Small intestine (tissue), 7 donors: ENCODE measurements at regions not wholly inside any gene's neighbourhood (a gene's known extent, or its start where the extent isn't known, plus 50 kb on each side); places are given as distances from the start of the nearest gene placed in this dataset.

Source experiments
- DNase-seq, 2 donors: peaks; one replicate each; pipeline versions ENCODE4 v3.0.0 to v3.0.0-alpha.2; 2013
- FAIRE-seq: peaks from 2 replicates; lab custom pipeline; 2012; peaks lifted over from hg19 to GRCh38; lab: Jason Lieb, UNC
- H3K27ac ChIP-seq, 3 donors: one replicate each; pipeline ENCODE4 v1.5.1; 2013; ENCODE audit warnings: low read length in 2 of 3, mild to moderate bottlenecking in 2 of 3, control low read depth in 1 of 3, inconsistent platforms in 1 of 3, low read depth in 1 of 3, moderate library complexity in 1 of 3
- H3K27me3 ChIP-seq, 3 donors: one replicate each; pipeline ENCODE4 v1.6.1; 2013; ENCODE audit warnings: low read length in 3 of 3, inconsistent platforms in 1 of 3; ENCODE audit not compliant: control insufficient read depth in 3 of 3, insufficient read depth in 3 of 3
- H3K36me3 ChIP-seq, 3 donors: one replicate each; pipeline ENCODE4 v1.6.1; 2013; ENCODE audit warnings: low read length in 3 of 3, inconsistent platforms in 1 of 3, low read depth in 1 of 3, mild to moderate bottlenecking in 1 of 3, moderate library complexity in 1 of 3; ENCODE audit not compliant: control insufficient read depth in 3 of 3, insufficient read depth in 2 of 3
- H3K4me1 ChIP-seq, 3 donors: one replicate each; pipeline ENCODE4 v1.6.1; 2013; ENCODE audit warnings: low read length in 2 of 3, inconsistent platforms in 1 of 3, low read depth in 1 of 3, mild to moderate bottlenecking in 1 of 3, moderate library complexity in 1 of 3; ENCODE audit not compliant: control insufficient read depth in 3 of 3, insufficient read depth in 2 of 3
- H3K4me3 ChIP-seq, 3 donors: one replicate each; pipeline ENCODE4 v1.5.1; 2013; ENCODE audit warnings: low read length in 3 of 3, control low read depth in 1 of 3, inconsistent platforms in 1 of 3, low read depth in 1 of 3, mild to moderate bottlenecking in 1 of 3, moderate library complexity in 1 of 3
- H3K9me3 ChIP-seq, 2 donors: one replicate each; pipeline ENCODE4 v1.6.1; 2013; ENCODE audit warnings: low read depth in 1 of 2, low read length in 1 of 2; ENCODE audit not compliant: control insufficient read depth in 2 of 2, insufficient read depth in 1 of 2
- WGBS, 3 donors: extraction: QIAGEN DNeasy Blood & Tissue Kit; methylation state at CpG; one replicate each; pipeline ENCODE4 v1.1.7; 2013; 5-methylcytosine and 5-hydroxymethylcytosine counted together
- donor health status: healthy with polysubstance abuse.
- donor health status: control.
- donor health status: control.
- donor health status: Bipolar disorder and iron deficiency.
- donor health status: healthy.

- FAIRE-seq (no peak), DNase-seq (no peak)
- H3K4me3 ChIP-seq, result no peak overlapping the region
- WGBS, 3 donors, result 66 to 90% (median 73%) methylated on average over 1 of the region's 1 CpG
- H3K9me3 ChIP-seq, result no peaks in the 10 kb centered on the region
- no peaks in the 10 kb centered on the region for H3K4me1 ChIP-seq
- H3K36me3 ChIP-seq, result no peaks in the 10 kb centered on the region
- H3K27me3 ChIP-seq, result no peaks in the 10 kb centered on the region
- H3K27ac ChIP-seq, result no peak overlapping the region
Observed at GRCh38 chr3:6435951-6436350, 425.0 kb upstream of the GRM7 start.

GRCh38 chr3:6437631-6438030 is 423.3 kb upstream of the GRM7 start:
- Histone ChIP-seq H3K4me3 (no peak overlapping the region), H3K9me3 (no peaks in the 10 kb centered on the region), H3K4me1 (no peaks in the 10 kb centered on the region), H3K27ac (no peak overlapping the region), H3K27me3 (no peaks in the 10 kb centered on the region), H3K36me3 (no peaks in the 10 kb centered on the region)
- no peak for FAIRE-seq
- 48 to 75% (median 56%) methylated on average over 3 of the region's 3 CpGs for WGBS, 3 donors
- DNase-seq, result no peak

GRCh38 chr3:6438031-6438430 is 422.9 kb upstream of the GRM7 start:
- no peaks in the 10 kb centered on the region for H3K4me1 ChIP-seq
- H3K9me3 ChIP-seq, result no peaks in the 10 kb centered on the region
- H3K27ac ChIP-seq, result no peak overlapping the region
- WGBS, 3 donors, result 77 to 85% (median 81%) methylated on average over 3 of the region's 3 CpGs
- H3K4me3 ChIP-seq, result no peak overlapping the region
- no peaks in the 10 kb centered on the region for H3K27me3 ChIP-seq
- DNase-seq (no peak), FAIRE-seq (no peak)
- H3K36me3 ChIP-seq, result no peaks in the 10 kb centered on the region

DNA sequence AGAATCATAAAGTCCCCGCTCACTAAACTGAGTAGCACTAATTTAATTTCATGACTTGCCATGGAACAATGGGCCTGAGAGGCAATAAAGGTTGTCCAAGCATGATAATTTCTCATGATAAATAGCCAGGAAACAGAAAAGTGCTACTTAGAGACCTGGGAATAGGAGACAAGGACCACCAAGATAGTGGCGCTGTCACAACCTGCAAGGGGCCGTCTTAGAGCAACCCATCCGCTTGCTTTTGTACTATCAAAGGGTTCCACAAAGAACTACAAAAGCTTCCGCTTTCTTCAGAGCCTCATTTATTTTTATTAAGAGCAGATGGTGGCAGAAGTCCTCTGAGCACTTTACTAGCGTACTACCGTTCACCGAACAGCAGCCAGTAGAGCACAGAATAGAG is 421.7 kb upstream of the GRM7 start:
- no peaks in the 10 kb centered on the region for H3K27me3 ChIP-seq
- H3K27ac ChIP-seq, result no peak overlapping the region
- H3K4me1 ChIP-seq, result no peaks in the 10 kb centered on the region
- H3K9me3 ChIP-seq, result no peaks in the 10 kb centered on the region
- FAIRE-seq (no peak), DNase-seq (no peak)
- no peaks in the 10 kb centered on the region for H3K36me3 ChIP-seq
- WGBS, 3 donors, result 92 to 93% (median 93%) methylated on average over 8 of the region's 8 CpGs
- H3K4me3 ChIP-seq, result no peak overlapping the region

DNA sequence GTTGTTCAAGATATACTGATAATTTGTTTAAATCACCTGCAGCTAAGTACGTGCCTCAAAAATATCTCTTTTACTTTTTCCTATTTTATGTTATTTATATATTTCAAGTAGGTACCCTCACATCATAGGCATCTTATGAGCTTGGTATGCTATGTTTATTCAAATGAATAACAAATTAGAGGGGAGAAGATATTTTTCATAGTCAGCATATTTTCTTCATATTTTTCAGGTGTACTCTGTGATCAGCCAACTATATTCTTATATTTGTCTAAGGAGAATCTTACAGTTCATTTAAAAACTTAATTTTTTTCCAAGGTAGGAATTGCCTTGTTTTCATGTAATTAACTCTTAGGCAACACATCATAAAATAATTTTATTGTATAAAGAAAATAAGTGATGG is 421.1 kb upstream of the GRM7 start:
- Histone ChIP-seq H3K4me3 (no peak overlapping the region), H3K36me3 (no peaks in the 10 kb centered on the region), H3K4me1 (no peaks in the 10 kb centered on the region), H3K9me3 (no peaks in the 10 kb centered on the region), H3K27me3 (no peaks in the 10 kb centered on the region), H3K27ac (no peak overlapping the region)
- 64 to 81% (median 79%) methylated on average over 1 of the region's 1 CpG for WGBS, 3 donors
- DNase-seq (no peak), FAIRE-seq (no peak)

DNA sequence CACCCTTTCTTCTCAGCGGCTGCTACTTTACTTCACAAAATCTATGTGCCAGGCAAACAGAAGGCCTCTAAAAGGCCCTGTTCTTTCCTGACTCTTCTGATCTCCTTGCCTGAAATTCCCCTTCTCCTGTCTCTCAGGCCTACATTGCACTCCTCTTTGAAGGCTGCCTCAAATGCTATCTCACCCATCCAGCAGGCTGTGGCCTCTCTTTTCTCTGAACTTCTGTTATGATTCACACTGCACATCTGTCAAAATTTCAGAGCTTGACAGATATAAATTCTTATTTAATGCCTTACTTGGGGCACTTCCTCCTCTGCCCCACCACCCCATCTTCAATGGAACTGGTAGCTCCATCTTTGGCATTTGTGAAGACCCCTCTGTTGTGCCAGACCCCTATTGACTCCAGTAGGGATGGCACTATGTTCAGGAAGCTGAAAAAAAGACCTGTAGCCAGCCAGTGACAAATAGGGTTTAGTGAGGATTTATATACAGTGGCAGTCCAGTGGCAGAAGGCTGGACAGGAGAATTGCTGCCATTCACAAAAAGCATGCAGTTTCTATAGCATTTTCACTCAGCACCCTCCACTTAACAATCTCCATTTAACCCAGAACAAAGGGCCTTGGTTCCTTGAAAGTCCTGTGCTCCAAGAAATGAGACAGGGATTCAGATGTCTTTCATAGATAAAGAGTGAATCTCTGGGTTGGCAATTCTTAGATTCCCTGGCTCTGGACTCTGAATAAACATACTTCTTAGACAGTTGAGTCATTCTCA is 415.8 kb upstream of the GRM7 start:
- Histone ChIP-seq H3K4me1 (no peaks in the 10 kb centered on the region), H3K27me3 (no peaks in the 10 kb centered on the region), H3K4me3 (no peak overlapping the region), H3K36me3 (no peaks in the 10 kb centered on the region), H3K27ac (no peak overlapping the region), H3K9me3 (peaks cover 0 to 5% of the 10 kb centered on the region in 2 donors)
- no peak for DNase-seq
- no peak for FAIRE-seq
- 79 to 94% (median 82%) methylated on average over 1 of the region's 1 CpG for WGBS, 3 donors

- DNase-seq (no peak), FAIRE-seq (no peak)
- Histone ChIP-seq H3K4me3 (no peak overlapping the region), H3K4me1 (no peaks in the 10 kb centered on the region), H3K9me3 (peaks cover 0 to 5% of the 10 kb centered on the region in 2 donors), H3K27me3 (no peaks in the 10 kb centered on the region), H3K27ac (no peak overlapping the region), H3K36me3 (no peaks in the 10 kb centered on the region)
- 59 to 66% (median 62%) methylated on average over 5 of the region's 5 CpGs for WGBS, 3 donors
Observed at GRCh38 chr3:6447166-6447801, 413.6 kb upstream of the GRM7 start.

DNA sequence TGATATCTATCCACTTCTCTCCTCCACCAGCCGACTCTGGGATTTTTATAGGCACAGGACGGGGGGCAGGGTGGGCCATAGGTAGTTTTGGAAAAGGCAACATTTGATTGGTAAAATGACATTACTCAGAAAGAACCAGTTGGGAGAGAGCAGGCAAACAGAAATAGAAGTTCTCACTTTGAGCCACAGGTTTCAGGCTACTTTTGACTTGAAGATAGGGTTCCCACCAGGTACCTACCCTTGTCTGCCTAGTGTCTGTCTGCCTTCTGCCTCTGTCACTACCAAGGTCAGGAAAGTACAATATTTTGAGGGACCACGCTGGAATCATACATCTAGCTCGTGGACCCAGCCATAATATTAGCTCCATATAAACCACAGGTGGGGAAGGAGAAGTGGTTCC is 412.9 kb upstream of the GRM7 start:
- Histone ChIP-seq H3K36me3 (no peaks in the 10 kb centered on the region), H3K27me3 (no peaks in the 10 kb centered on the region), H3K4me3 (no peak overlapping the region), H3K9me3 (peaks cover 0 to 5% of the 10 kb centered on the region in 2 donors), H3K27ac (no peak overlapping the region), H3K4me1 (no peaks in the 10 kb centered on the region)
- DNase-seq (no peak), FAIRE-seq (no peak)
- whole genome bisulfite sequencing, 3 donors, result 71 to 79% (median 76%) methylated on average over 4 of the region's 4 CpGs
